GM18502 (cell line): ENCODE measurements at regions not wholly inside any gene's neighbourhood (a gene's known extent, or its start where the extent isn't known, plus 50 kb on each side); places are given as distances from the start of the nearest gene placed in this dataset.
A peak's percentile ranks its signal among the peaks of the same experiment; 100 is the strongest.

Experiments used
- ATAC-seq: cut with Tn5 transposase; IDR thresholded peaks from one replicate; pipeline ENCODE4 v1.9.1; 2021; ENCODE audit warnings: mild to moderate bottlenecking; ENCODE audit not compliant: unreplicated experiment, poor library complexity

GRCh38 chr6:139496654-139497344 lies 122.4 kb upstream of the CITED2 start:
- no peak for ATAC-seq

GRCh38 chr6:139494376-139494990 lies 120.0 kb upstream of the CITED2 start:
- ATAC-seq: no peak

- peak; percentile 75 for ATAC-seq
Observed at GRCh38 chr6:139490482-139490881, 116.0 kb upstream of the CITED2 start.

GRCh38 chr6:139486476-139486799 lies 112.0 kb upstream of the CITED2 start:
- ATAC-seq: no peak

- no peak for ATAC-seq
Observed at GRCh38 chr6:139485742-139486475, 111.5 kb upstream of the CITED2 start.

GRCh38 chr6:139485185-139485584 lies 110.7 kb upstream of the CITED2 start:
- ATAC-seq: no peak

- no peak for ATAC-seq
Observed at GRCh38 chr6:139483079-139483478, 108.6 kb upstream of the CITED2 start.

- no peak for ATAC-seq
Observed at GRCh38 chr6:139482287-139482686, 107.8 kb upstream of the CITED2 start.

- ATAC-seq: no peak
Observed at GRCh38 chr6:139480356-139481165, 106.1 kb upstream of the CITED2 start.

GRCh38 chr6:139479433-139480222 lies 105.2 kb upstream of the CITED2 start:
- ATAC-seq: no peak

GRCh38 chr6:139475646-139476045 lies 101.2 kb upstream of the CITED2 start:
- ATAC-seq: no peak

GRCh38 chr6:139475241-139475640 lies 100.8 kb upstream of the CITED2 start:
- no peak for ATAC-seq

GRCh38 chr6:139474145-139475108 lies 100.0 kb upstream of the CITED2 start:
- ATAC-seq: peak; percentile 71

GRCh38 chr6:139473731-139474130 lies 99.3 kb upstream of the CITED2 start:
- ATAC-seq: no peak

- ATAC-seq: no peak
Observed at GRCh38 chr6:139473231-139473701, 98.8 kb upstream of the CITED2 start.

GRCh38 chr6:139472351-139473015 lies 98.0 kb upstream of the CITED2 start:
- no peak for ATAC-seq

GRCh38 chr6:139470997-139471396 lies 96.5 kb upstream of the CITED2 start:
- ATAC-seq: no peak

- no peak for ATAC-seq
Observed at GRCh38 chr6:139468178-139468819, 93.9 kb upstream of the CITED2 start.
